ENCODE measurements at regions not wholly inside any gene's neighbourhood (a gene's known extent, or its start where the extent isn't known, plus 50 kb on each side); places are given as distances from the start of the nearest gene placed in this dataset.

DNA sequence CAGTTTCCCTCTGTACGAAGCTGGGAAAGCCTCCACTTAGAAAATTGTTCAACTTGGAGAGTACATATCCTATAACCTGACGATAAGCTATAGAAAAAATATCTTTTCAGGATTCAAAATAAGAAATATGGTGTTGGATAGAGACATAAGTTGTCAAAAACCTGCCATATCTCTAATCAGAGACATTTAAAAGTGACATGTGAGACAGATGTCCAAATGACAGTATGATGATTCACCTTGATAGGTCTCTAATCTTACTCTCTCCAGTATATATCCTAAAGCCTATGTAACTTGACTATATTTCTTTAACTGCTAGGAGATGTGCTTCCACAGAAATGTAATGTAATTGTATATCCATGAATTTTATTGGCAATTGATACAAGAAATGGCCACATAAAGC lies 932.4 kb upstream of the MAN1A1 start:
- TF ChIP-seq, protein P1, sequence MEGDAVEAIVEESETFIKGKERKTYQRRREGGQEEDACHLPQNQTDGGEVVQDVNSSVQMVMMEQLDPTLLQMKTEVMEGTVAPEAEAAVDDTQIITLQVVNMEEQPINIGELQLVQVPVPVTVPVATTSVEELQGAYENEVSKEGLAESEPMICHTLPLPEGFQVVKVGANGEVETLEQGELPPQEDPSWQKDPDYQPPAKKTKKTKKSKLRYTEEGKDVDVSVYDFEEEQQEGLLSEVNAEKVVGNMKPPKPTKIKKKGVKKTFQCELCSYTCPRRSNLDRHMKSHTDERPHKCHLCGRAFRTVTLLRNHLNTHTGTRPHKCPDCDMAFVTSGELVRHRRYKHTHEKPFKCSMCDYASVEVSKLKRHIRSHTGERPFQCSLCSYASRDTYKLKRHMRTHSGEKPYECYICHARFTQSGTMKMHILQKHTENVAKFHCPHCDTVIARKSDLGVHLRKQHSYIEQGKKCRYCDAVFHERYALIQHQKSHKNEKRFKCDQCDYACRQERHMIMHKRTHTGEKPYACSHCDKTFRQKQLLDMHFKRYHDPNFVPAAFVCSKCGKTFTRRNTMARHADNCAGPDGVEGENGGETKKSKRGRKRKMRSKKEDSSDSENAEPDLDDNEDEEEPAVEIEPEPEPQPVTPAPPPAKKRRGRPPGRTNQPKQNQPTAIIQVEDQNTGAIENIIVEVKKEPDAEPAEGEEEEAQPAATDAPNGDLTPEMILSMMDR (IDR thresholded peaks at IDR 0.05), result no peak
- TF ChIP-seq POLR2A (IDR thresholded peaks at IDR 0.05), result no peak
- TF ChIP-seq POLR2AphosphoS5 (IDR thresholded peaks at IDR 0.05), result no peak

All from sigmoid colon (tissue), 4 donors.